Gastrocnemius medialis (tissue), 4 donors: ENCODE measurements at regions not wholly inside any gene's neighbourhood (a gene's known extent, or its start where the extent isn't known, plus 50 kb on each side); places are given as distances from the start of the nearest gene placed in this dataset.

ENCODE experiments used
- ATAC-seq, 2 donors: fragments of 150-250 bp; one replicate each; pipeline ENCODE4 v1.9.1; 2016
- DNase-seq, 2 donors: peaks; one replicate each; pipeline ENCODE4 v3.0.0-alpha.2; 2019
- H3K27ac ChIP-seq, 4 donors: fragments of 200-600 bp; sonication (generic); 1 replicate in 1 of 4; 2 replicates in 3 of 4; pipeline ENCODE4 v1.5.1; 2016 to 2018; ENCODE audit warnings: mild to moderate bottlenecking in 2 of 4, moderate library complexity in 1 of 4
- H3K27me3 ChIP-seq, 3 donors: fragments of 200-600 bp; sonication (generic) in 2 of 3; 1 replicate in 1 of 3; 2 replicates in 2 of 3; pipeline versions ENCODE4 v1.5.1 to v1.6.0; 2016 to 2019; ENCODE audit warnings: mild to moderate bottlenecking in 1 of 3, moderate library complexity in 1 of 3
- H3K36me3 ChIP-seq, 2 donors: fragments of 200-600 bp; sonication (generic) in 1 of 2; one replicate each; pipeline ENCODE4 v1.5.1; 2017 to 2018
- H3K4me1 ChIP-seq, 2 donors: fragments of 200-600 bp; sonication (generic) in 1 of 2; one replicate each; pipeline ENCODE4 v1.5.1; 2016 to 2017; ENCODE audit warnings: mild to moderate bottlenecking in 2 of 2
- H3K4me3 ChIP-seq, 4 donors: fragments of 200-600 bp; sonication (generic) in 3 of 4; 1 replicate in 1 of 4; 2 replicates in 3 of 4; pipeline ENCODE4 v1.5.1; 2016 to 2019; ENCODE audit warnings: mild to moderate bottlenecking in 2 of 4
- H3K9me3 ChIP-seq, 3 donors: fragments of 200-600 bp; sonication (generic) in 2 of 3; 1 replicate in 1 of 3; 2 replicates in 2 of 3; pipeline ENCODE4 v1.5.1; 2016 to 2019
- POLR2A ChIP-seq, 2 donors: fragments of 450-650 bp; IDR thresholded peaks; one replicate each; pipeline ENCODE4 v1.6.1; 2017; ENCODE audit warnings: antibody characterized with exemption in 2 of 2, mild to moderate bottlenecking in 2 of 2, moderate library complexity in 2 of 2
- in situ Hi-C, 4 donors: fragments of 200-750 bp; cut with MboI; loops; one replicate each; pipeline versions ENCODE4 v1.15.0 to v1.8.0; 2017; ENCODE audit warnings: low sequenced_read_pairs in 4 of 4
- intact Hi-C: fragments of 100-400 bp; cut with DNase I; formaldehyde crosslinking; loops from one replicate; pipeline ENCODE4 v1.15.1; 2023; ENCODE audit warnings: low total_unique reads
- TF ChIP-seq, protein P1 (sequence below), 5 experiments: fragments of 450-650 bp in 3 of 5; fragments of 200-600 bp in 2 of 5; sonication (generic) in 2 of 5; IDR thresholded peaks in 4 of 5; conservative IDR thresholded peaks in 1 of 5; 1 replicate in 4 of 5; 2 replicates in 1 of 5; pipeline ENCODE4 v1.5.1; 2016 to 2019; ENCODE audit warnings: antibody characterized with exemption in 5 of 5, mild to moderate bottlenecking in 3 of 5, moderate library complexity in 3 of 5

DNA sequence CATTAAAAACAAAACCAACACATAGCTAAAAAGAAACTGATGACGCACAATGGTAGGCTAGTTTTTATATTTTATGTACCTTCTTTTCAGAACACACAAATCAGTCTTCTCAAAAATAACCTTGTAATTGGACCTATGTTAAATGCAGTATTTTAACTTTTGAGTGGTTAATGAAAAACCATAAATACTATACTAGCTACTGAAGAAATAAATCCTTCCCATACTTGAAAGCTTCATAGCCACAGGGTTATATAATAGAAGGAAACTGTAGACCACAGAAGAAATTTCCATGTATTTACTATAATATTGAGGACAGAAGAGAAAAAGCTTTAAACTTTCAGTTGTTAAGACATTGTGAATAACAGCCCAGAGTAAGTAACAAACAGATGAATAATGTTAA is 1094.3 kb upstream of the SLC10A2 start:
- Histone ChIP-seq H3K9me3 (no peaks in the 10 kb centered on the region), H3K27ac (no peak overlapping the region), H3K36me3 (no peaks in the 10 kb centered on the region), H3K27me3 (no peaks in the 10 kb centered on the region), H3K4me1 (no peaks in the 10 kb centered on the region), H3K4me3 (no peak overlapping the region)
- ATAC-seq, result no peak
- in situ Hi-C loops, result no loop called here
- TF ChIP-seq POLR2A (IDR thresholded peaks at IDR 0.05), result no peak
- TF ChIP-seq, protein P1, sequence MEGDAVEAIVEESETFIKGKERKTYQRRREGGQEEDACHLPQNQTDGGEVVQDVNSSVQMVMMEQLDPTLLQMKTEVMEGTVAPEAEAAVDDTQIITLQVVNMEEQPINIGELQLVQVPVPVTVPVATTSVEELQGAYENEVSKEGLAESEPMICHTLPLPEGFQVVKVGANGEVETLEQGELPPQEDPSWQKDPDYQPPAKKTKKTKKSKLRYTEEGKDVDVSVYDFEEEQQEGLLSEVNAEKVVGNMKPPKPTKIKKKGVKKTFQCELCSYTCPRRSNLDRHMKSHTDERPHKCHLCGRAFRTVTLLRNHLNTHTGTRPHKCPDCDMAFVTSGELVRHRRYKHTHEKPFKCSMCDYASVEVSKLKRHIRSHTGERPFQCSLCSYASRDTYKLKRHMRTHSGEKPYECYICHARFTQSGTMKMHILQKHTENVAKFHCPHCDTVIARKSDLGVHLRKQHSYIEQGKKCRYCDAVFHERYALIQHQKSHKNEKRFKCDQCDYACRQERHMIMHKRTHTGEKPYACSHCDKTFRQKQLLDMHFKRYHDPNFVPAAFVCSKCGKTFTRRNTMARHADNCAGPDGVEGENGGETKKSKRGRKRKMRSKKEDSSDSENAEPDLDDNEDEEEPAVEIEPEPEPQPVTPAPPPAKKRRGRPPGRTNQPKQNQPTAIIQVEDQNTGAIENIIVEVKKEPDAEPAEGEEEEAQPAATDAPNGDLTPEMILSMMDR (IDR thresholded peaks at IDR 0.05 in 4 of 5, conservative IDR thresholded peaks at IDR 0.05 in 1 of 5), result no peak
- no peak for DNase-seq
- intact Hi-C loops, result no loop called here

DNA sequence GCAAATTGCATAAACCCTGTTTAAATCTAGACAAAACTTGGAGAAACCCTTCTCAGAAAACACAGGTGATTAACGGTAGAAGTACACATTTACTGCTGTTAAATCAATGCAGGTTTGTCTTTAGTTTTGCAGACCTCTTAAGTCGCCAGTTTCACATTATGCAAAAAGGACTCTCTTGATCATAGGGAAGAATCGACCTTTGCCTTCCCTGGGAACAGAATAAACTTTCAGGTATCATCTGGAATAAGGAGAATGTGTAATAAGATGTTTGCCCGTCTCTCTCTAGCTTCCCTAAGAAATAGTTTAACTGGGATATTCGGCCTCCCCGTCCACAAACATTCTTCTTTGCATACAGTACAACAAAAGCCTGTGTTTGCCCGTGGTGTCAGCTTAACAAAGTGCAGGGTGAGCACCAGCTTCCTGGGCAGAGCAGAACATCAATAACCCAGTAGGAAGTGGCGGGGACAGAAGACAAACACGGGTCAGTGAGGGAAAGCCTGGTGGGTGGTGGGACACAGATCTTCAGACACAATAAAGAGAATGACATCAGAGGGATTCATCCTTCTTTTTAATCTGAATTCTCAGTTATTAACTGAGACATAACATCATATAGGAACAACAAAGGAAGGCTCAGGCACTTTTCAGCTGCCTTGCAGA is 1077.7 kb upstream of the SLC10A2 start:
- intact Hi-C loops, result no loop called here
- ATAC-seq, result no peak

DNA sequence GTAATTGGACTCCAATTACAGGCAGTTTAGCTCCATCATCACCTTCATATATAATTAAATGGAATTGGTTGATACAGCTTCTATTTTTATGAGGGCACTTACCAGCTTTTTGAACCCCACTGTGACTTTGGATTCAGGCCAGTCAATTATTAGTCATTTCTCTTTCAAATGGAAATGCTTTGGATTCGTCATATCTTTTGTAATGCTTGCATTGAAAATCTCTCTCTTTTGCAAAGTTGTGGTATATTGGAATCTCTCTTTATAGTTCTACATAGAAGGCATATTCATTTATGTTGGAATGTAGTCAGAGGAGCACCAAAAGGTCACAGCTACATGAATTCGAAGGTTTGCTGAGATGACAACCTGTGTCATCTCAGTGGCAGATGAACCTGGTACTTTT is 1074.3 kb upstream of the SLC10A2 start:
- in situ Hi-C loops (no loop called here), intact Hi-C loops (no loop called here)
- DNase-seq, result no peak

More for the DNA sequence above, 1077.7 kb upstream of the SLC10A2 start:
- TF ChIP-seq, protein P1 (IDR thresholded peaks at IDR 0.05 in 4 of 5, conservative IDR thresholded peaks at IDR 0.05 in 1 of 5), result no peak
- no peak for TF ChIP-seq POLR2A (IDR thresholded peaks at IDR 0.05)
- Histone ChIP-seq H3K4me3 (no peak overlapping the region), H3K27ac (no peak overlapping the region), H3K27me3 (no peaks in the 10 kb centered on the region), H3K36me3 (no peaks in the 10 kb centered on the region), H3K9me3 (no peaks in the 10 kb centered on the region), H3K4me1 (no peaks in the 10 kb centered on the region)
- DNase-seq, result no peak
- in situ Hi-C loops, result no loop called here

DNA sequence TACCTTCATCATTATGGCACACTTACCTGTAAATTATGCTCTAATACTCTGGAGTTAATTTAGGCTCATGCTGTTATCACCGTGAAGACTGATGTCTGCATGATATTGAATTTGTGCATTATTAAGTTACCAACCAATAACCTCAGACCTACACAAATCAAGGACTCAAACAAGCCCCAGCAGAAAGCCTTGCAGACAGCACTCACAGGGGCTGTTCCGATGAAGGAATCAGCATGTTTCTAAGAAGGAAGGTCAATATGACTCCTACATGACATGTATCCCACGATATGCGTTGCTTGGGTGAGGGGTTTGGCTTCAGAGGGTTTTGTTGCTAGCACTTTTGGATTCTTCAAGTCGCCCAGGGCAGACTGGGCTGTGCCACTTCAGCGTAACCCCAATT is 1071.2 kb upstream of the SLC10A2 start:
- H3K9me3 ChIP-seq, result no peaks in the 10 kb centered on the region
- H3K36me3 ChIP-seq, result no peaks in the 10 kb centered on the region
- ATAC-seq, result no peak
- no peak overlapping the region for H3K27ac ChIP-seq
- intact Hi-C loops, result no loop called here
- no peak overlapping the region for H3K4me3 ChIP-seq
- in situ Hi-C loops, result no loop called here
- H3K4me1 ChIP-seq, result no peaks in the 10 kb centered on the region
- H3K27me3 ChIP-seq, result no peaks in the 10 kb centered on the region
- no peak for TF ChIP-seq POLR2A (IDR thresholded peaks at IDR 0.05)
- TF ChIP-seq, protein P1 (IDR thresholded peaks at IDR 0.05 in 4 of 5, conservative IDR thresholded peaks at IDR 0.05 in 1 of 5), result no peak
- DNase-seq, result no peak

More for the DNA sequence above, 1074.3 kb upstream of the SLC10A2 start:
- no peaks in the 10 kb centered on the region for H3K27me3 ChIP-seq
- H3K9me3 ChIP-seq, result no peaks in the 10 kb centered on the region
- no peak overlapping the region for H3K27ac ChIP-seq
- TF ChIP-seq, protein P1 (IDR thresholded peaks at IDR 0.05 in 4 of 5, conservative IDR thresholded peaks at IDR 0.05 in 1 of 5), result no peak
- no peak for TF ChIP-seq POLR2A (IDR thresholded peaks at IDR 0.05)
- ATAC-seq, result no peak
- H3K36me3 ChIP-seq, result no peaks in the 10 kb centered on the region
- no peaks in the 10 kb centered on the region for H3K4me1 ChIP-seq
- H3K4me3 ChIP-seq, result no peak overlapping the region

DNA sequence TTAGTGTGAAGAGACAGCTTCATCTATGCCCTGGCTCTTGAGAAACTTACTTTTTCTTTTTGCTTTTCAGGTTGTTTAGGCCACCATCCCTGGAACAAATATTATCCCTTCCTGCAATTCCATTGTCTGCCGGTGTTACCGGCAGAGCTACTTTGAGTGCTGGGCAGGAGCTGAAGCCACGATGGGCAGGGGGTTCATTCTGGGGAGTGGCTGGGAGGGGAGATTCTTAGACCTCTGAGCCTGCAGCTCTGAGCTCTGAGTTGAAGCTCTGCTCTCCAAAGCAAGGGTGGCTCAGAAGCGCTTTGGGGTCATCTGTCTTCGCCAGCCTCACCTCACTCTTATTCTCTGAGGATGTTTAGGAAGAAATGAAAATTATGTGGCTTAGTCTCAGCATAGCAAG is 1066.6 kb upstream of the SLC10A2 start:
- no peaks in the 10 kb centered on the region for H3K27me3 ChIP-seq
- H3K27ac ChIP-seq, result no peak overlapping the region
- intact Hi-C loops (no loop called here), in situ Hi-C loops (no loop called here)
- no peak for DNase-seq
- H3K9me3 ChIP-seq, result no peaks in the 10 kb centered on the region
- no peaks in the 10 kb centered on the region for H3K36me3 ChIP-seq
- TF ChIP-seq, protein P1 (IDR thresholded peaks at IDR 0.05 in 4 of 5, conservative IDR thresholded peaks at IDR 0.05 in 1 of 5), result no peak
- no peak for TF ChIP-seq POLR2A (IDR thresholded peaks at IDR 0.05)
- ATAC-seq, result no peak
- H3K4me1 ChIP-seq, result no peaks in the 10 kb centered on the region
- no peak overlapping the region for H3K4me3 ChIP-seq
